HG03039 (cell line): ENCODE measurements at regions not wholly inside any gene's neighbourhood (a gene's known extent, or its start where the extent isn't known, plus 50 kb on each side); places are given as distances from the start of the nearest gene placed in this dataset.

Experiments
- ATAC-seq: cut with Tn5 transposase; IDR thresholded peaks from one replicate; pipeline ENCODE4 v1.9.1; 2021; ENCODE audit warnings: mild to moderate bottlenecking, moderate library complexity; ENCODE audit not compliant: unreplicated experiment

DNA sequence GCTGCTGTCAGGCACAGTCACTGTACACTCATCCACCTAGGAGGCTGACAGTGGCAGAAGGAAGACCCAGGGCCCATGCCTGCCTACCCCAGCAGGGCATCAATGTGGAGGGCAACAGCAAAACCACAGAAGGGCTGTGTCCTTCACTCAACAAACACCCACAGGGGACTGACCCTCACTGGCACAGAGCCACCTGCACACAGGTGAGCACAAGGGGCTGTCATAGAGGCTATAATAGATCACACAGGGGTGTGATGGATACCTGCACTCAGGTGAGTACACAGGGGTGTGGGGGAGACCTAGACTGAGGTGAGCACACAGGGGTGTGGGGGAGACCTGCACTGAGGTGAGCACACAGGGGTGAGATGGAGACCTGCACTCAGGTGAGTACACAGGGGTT is 132.8 kb upstream of the TCERG1L start:
- ATAC-seq, result no peak

- ATAC-seq, result no peak
Observed at GRCh38 chr10:131444862-131445461, 133.4 kb upstream of the TCERG1L start.

- no peak for ATAC-seq
Observed at GRCh38 chr10:131445623-131446022, 134.1 kb upstream of the TCERG1L start.

- ATAC-seq, result no peak
Observed at GRCh38 chr10:131446171-131446570, 134.7 kb upstream of the TCERG1L start.

- no peak for ATAC-seq
Observed at GRCh38 chr10:131448171-131448570, 136.7 kb upstream of the TCERG1L start.

DNA sequence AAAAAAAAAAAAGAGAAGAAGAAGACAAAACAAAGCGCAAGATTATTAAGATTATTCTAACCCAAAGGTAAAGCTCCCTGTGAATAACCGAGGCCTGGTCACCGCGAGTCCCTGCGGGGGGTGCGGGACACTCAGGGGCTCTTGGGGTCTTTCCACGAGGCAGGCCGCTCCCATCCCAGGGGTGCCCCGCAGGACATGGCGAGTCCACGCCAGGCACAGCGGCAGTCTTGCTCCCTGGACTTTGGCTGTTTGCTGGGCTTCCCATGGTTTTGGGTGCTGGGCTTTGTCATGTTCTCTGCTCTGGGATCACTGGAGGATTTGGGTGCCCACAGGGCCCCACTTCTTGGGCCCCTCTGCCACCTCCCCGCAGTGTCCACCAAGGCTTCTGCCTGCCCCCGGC is 137.4 kb upstream of the TCERG1L start:
- ATAC-seq, result no peak

- ATAC-seq, result no peak
Observed at GRCh38 chr10:131450216-131450765, 138.8 kb upstream of the TCERG1L start.

DNA sequence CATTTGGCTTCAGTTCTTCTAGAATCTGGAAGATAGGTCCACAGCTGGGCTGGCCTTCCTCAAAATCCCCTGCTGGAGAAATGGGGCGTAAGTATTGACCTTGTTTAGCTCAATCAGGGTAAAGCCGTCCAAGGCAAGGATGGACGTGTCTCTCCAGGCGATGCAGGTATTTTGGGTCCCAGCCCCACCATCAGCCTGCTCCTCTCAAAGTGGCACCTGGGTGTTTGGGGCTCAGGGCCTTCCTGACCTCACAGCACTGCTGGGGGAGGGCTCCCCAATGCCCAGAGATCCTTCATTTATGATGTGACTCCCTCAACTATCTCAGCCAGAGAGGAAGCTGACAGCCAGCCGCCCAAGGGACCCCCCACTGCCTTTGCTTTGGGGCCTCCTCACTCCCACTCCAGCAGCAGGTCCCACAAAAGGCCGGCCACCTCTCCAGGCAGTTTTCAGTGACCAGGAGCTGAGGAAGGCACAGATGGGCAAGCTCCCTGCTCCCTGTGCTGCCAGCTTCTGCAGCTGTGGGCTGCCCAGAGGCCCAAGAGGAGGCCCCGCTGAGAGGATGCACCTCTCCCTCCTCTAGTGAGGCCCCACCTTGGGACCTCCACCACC is 140.0 kb upstream of the TCERG1L start:
- ATAC-seq, result no peak

- ATAC-seq, result no peak
Observed at GRCh38 chr10:131452926-131453720, 141.6 kb upstream of the TCERG1L start.

DNA sequence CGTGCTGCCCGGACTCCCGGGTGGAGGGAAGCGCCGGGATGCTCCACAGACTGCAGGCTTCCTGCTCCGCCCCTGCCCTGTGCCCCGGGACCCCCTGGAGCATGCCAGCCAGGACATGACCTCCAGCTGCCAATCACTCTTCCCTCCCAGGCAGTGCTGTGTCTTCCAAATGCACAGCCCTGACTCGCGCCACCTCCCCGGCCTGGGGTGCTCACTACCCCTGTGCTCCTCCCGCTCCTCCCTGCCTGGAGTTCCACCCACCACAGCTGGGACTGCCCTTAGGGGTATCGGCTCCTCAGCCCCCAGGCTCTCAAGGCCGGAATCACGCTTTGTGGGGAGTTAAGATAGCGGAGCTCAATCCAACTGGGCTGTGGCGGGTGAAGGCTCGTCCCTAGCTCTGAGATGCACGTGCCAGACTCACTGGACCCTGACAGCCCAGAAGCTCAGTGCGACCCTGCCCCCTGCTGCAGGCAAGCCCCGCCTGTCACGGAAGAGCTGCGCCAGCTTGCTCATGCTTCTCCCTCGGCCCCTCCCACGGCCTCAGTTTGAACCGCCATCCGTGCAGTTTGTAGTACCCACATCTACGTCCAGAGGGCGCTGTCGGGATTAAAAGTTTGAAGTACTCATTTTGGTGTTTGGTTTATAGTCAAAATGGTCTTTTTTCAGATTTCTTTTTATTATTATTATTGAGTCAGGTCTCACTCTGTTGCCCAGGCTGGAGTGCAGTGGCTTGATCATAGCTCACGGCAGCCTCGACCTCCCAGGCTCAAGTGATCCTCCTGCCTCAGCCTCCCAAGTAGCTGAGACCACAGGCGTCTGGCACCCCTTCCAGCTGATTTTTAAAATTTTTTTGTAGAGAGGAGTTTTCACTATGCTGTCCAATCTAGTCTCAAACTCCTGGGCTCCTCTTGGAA is 142.5 kb upstream of the TCERG1L start:
- ATAC-seq, result no peak

DNA sequence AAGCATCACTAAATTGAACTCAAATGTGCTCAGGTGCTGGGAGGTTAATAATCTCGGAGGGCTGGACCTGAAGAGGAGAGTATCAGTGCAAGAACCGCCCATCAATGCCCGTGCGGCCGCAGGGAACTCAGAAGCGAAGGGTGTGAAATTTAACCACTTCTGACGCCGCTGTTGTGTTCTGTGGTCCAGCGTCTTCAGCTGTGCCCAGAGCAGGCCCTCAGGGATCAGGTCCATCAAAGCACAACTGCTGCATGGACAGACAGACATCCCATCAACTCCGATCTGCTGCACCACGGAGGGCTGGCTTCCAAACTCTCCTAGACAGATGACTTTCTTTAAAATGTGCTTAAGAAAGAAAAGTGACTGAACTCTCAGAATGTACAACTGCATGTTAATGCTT is 144.9 kb upstream of the TCERG1L start:
- ATAC-seq, result no peak

DNA sequence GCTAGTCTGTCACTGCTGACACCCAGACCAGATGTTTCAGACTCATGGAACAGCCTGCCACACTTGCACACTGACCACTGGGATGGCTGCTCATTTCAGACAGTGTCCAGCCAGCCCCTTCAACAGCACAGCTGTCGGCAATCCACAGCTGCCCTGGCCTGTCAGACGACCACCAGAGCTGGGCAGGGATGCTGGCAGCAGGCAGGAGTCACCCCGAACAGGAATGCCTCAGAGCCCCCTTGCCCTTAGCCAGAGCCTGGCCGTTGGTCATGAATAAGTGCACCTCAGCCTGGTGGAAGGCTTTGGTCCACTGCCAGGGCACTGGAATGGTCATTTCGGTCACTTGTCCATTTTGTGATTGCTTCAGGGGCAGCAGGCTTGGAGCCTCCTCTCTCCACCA is 149.6 kb upstream of the TCERG1L start:
- ATAC-seq, result no peak

DNA sequence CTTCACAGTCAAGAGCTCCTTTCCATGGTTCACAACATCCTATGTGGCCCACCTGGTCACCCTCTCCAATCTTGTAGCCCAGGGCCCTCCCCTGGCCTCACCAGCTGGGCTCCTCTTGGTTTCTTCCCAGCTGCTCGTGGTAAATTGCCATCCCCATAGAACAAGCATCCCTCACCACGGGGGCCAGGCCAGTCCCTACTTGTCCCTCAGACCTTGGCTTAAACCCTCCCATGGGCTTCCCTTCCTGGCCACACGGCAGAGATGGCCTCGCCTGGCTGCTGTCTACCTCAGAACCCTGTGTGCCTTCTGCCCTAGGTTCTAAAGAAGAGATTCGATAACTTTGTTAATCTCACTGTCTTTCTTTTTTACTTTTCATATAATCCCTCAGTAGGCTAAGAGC is 153.3 kb upstream of the TCERG1L start:
- no peak for ATAC-seq

GRCh38 chr10:131469551-131469950 is 158.0 kb upstream of the TCERG1L start:
- no peak for ATAC-seq

GRCh38 chr10:131473645-131474044 is 162.1 kb upstream of the TCERG1L start:
- ATAC-seq, result no peak

- ATAC-seq, result no peak
Observed at GRCh38 chr10:131474416-131474815, 162.9 kb upstream of the TCERG1L start.

DNA sequence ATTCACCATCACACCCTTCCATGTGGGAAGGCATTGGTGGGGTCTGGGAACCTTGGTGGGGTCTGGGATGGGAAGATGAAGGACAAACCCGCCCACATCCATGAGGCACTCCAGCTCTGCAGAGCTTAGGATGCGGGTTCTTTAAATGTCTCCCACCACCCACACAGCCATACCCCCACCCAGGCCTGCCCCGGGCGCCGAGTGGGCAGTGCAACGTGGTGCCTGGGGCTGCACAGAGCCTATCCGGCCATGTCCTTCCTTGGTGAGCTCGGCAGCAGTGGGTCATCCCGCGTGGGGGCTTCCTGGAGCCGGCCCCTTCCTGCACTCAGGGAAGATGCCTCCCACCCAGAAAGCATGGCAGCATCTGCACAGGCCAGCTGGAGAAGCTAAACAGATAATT is 163.5 kb upstream of the TCERG1L start:
- no peak for ATAC-seq

- no peak for ATAC-seq
Observed at GRCh38 chr10:131475803-131476202, 164.3 kb upstream of the TCERG1L start.

DNA sequence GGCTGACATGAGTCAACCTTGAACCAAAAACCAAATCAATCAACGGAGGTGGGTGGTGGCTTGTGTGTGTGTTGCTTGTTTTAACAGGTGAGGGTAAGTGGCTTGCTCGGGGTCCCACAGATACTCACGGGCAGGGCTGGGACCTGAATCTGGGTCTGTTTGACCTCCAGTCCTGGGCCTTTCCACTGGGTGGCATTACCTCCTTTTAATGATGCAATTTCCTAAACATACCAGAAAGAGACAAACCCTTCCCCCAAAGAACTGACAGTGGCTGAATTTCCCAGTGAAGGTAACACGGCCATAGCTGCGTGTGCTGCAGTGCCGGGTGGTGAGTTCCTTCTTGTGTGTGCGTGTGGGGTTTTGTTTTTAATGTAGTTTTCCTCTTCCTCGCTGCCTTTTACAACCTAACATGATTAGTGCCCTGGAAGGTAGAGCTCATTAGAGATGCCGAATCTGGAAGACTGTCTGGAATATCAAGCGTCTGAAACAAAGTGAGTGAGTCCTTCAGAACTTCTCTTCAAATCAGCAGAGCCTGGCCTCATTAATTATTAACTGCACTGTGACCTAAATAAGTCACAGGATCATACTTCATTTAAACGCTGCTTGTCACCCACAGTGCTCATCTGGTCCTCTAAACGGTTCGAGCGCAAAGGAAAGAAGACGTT is 166.1 kb upstream of the TCERG1L start:
- ATAC-seq, result no peak

DNA sequence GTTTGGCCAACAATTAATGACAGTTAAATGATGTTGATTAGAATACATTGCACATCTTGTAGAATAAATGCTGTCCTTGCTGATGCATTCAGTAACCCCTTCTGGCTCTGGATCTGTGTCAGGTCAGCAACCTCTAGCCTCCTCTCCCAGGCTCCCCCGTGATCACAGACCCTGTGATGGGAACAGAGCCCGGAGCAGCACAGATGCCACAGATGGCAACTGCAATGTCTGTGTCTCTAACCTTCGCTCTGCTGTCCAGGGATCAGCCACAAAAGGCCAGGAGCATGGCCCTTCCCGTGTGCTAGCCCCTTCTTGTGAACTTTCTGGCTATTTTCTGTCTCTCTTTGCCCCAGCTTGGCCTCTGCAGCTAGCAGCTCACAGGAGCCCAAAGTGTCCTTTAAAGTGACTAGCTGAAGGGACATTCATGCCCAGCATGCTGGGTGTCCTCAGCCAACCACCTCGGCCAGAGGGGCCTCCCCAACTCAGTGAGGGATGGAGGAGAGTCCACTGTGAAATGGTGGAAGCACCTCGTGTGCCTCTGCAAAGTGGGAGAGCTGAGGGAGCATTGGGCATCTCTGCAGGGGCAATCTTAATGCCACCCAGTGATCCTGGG is 167.0 kb upstream of the TCERG1L start:
- ATAC-seq, result no peak
